HCT116 (cell line): ENCODE measurements at regions not wholly inside any gene's neighbourhood (a gene's known extent, or its start where the extent isn't known, plus 50 kb on each side); places are given as distances from the start of the nearest gene placed in this dataset.

Source experiments
- ATAC-seq: fragments of 200-7000 bp; cut with Tn5 transposase; 2 replicates; pipeline ENCODE4 v1.9.1; 2020; ENCODE audit warnings: mild to moderate bottlenecking, moderate library complexity
- BruUV-seq: library from RNA; stranded (reverse); fragments of 400-500 nt; replicated peaks from 2 replicates; lab custom pipeline; 2021; lab: Mats Ljungman, UMichigan
- CTCF ChIA-PET: fragments of 300-600 bp; sonication (Branson Sonifier 250); formaldehyde crosslinking; loops from one replicate; lab custom pipeline; 2021; ENCODE audit warnings: antibody characterized with exemption; lab: Charles Lee
- POLR2A ChIA-PET: fragments of 300-600, 350-600 bp; sonication (Branson Sonifier 250); formaldehyde crosslinking; loops from one replicate; lab custom pipeline; 2021; ENCODE audit warnings: antibody characterized with exemption; lab: Charles Lee
- RAD21 ChIA-PET, 2 experiments: fragments of 300-600 bp; sonication (Branson Sonifier 250); formaldehyde crosslinking; loops; one replicate each; lab custom pipeline; 2023; ENCODE audit warnings: low total read pairs in 2 of 2; ENCODE audit not compliant: uncharacterized antibody in 2 of 2, unreplicated experiment in 2 of 2, low non-redundant PET in 1 of 2; lab: Charles Lee
- DNase-seq: peaks from one replicate; pipeline ENCODE4 v3.0.0-alpha.2; 2010; ENCODE audit warnings: low read depth, low spot score
- H2AFZ ChIP-seq: fragments of 200-600 bp; shearing (Covaris generic), sonication (generic); 2 replicates; pipeline ENCODE4 v1.6.1; 2017; ENCODE audit warnings: low read depth, mixed run types, mixed read lengths, antibody characterized with exemption, low read length; ENCODE audit not compliant: poor library complexity, severe bottlenecking
- H3K27ac ChIP-seq: 2 replicates; pipeline ENCODE4 v1.5.1; 2012; ENCODE audit warnings: low read depth, low read length
- H3K27me3 ChIP-seq: fragments of 200-600 bp; sonication (generic); 2 replicates; pipeline ENCODE4 v1.6.1; 2016; ENCODE audit warnings: mixed run types, low read length, mixed read lengths; ENCODE audit not compliant: insufficient read depth
- H3K36me3 ChIP-seq, 2 experiments: fragments of 200-500 bp in 1 of 2; fragments of 200-600 bp in 1 of 2; sonication (Bioruptor generic) in 1 of 2; sonication (generic) in 1 of 2; 2 replicates each; pipeline versions ENCODE4 v1.5.1 to v1.6.1; 2014 to 2016; ENCODE audit warnings: low read length in 2 of 2, inconsistent platforms in 1 of 2, mixed read lengths in 1 of 2, mixed run types in 1 of 2; ENCODE audit not compliant: insufficient read depth in 2 of 2, control insufficient read depth in 1 of 2
- H3K4me1 ChIP-seq, 2 experiments: fragments of 200-600 bp in 1 of 2; sonication (generic) in 1 of 2; 2 replicates each; pipeline versions ENCODE4 v1.5.1 to v1.6.1; 2012 to 2017; ENCODE audit warnings: low read length in 2 of 2, inconsistent platforms in 1 of 2, mild to moderate bottlenecking in 1 of 2, mixed read lengths in 1 of 2, mixed run types in 1 of 2, moderate library complexity in 1 of 2; ENCODE audit not compliant: insufficient read depth in 2 of 2, control insufficient read depth in 1 of 2
- H3K4me2 ChIP-seq: fragments of 200-600 bp; sonication (generic); 2 replicates; pipeline ENCODE4 v1.6.1; 2017; ENCODE audit warnings: mixed run types, low read length, mixed read lengths
- H3K4me3 ChIP-seq, 2 experiments: fragments of 200-600 bp in 1 of 2; sonication (generic) in 1 of 2; replicated peaks in 1 of 2; 2 replicates each; pipeline ENCODE4 v1.5.1; 2011 to 2016; ENCODE audit warnings: low read length in 2 of 2, control low read depth in 1 of 2, low read depth in 1 of 2, mild to moderate bottlenecking in 1 of 2, mixed read lengths in 1 of 2, mixed run types in 1 of 2
- H3K79me2 ChIP-seq: fragments of 200-600 bp; sonication (generic); 2 replicates; pipeline ENCODE4 v1.6.1; 2017; ENCODE audit warnings: mild to moderate bottlenecking, mixed run types, low read length, moderate library complexity, mixed read lengths; ENCODE audit not compliant: insufficient read depth
- H3K9ac ChIP-seq: fragments of 200-600 bp; sonication (generic); 2 replicates; pipeline ENCODE4 v1.6.1; 2016; ENCODE audit warnings: low read length, mixed read lengths
- H3K9me2 ChIP-seq: fragments of 200-600 bp; sonication (generic), shearing (Covaris generic); 2 replicates; pipeline ENCODE4 v1.6.1; 2017; ENCODE audit warnings: mixed run types, mild to moderate bottlenecking, moderate library complexity; ENCODE audit not compliant: insufficient read depth
- H3K9me3 ChIP-seq, 2 experiments: fragments of 200-500 bp in 1 of 2; fragments of 200-600 bp in 1 of 2; sonication (Bioruptor generic) in 1 of 2; sonication (generic) in 1 of 2; 2 replicates each; pipeline ENCODE4 v1.6.1; 2014 to 2017; ENCODE audit warnings: low read length in 2 of 2, mixed read lengths in 2 of 2, inconsistent platforms in 1 of 2, low read depth in 1 of 2, mild to moderate bottlenecking in 1 of 2, mixed run types in 1 of 2, moderate library complexity in 1 of 2; ENCODE audit not compliant: control insufficient read depth in 1 of 2, insufficient read depth in 1 of 2
- H4K20me1 ChIP-seq: fragments of 200-600 bp; sonication (generic), shearing (Covaris generic); 2 replicates; pipeline ENCODE4 v1.6.1; 2017; ENCODE audit warnings: mixed run types, mild to moderate bottlenecking, moderate library complexity; ENCODE audit not compliant: insufficient read depth
- CBX3 ChIP-seq: IDR thresholded peaks from 2 replicates; pipeline ENCODE4 v1.6.1; 2012; ENCODE audit warnings: low read depth
- CTCF ChIP-seq, 3 experiments: fragments of 200-600 bp in 1 of 3; sonication (generic) in 1 of 3; IDR thresholded peaks in 2 of 3; conservative IDR thresholded peaks in 1 of 3; 2 replicates each; pipeline ENCODE4 v1.5.1; 2012 to 2017; ENCODE audit warnings: low read depth in 2 of 3, low read length in 2 of 3, antibody characterized with exemption in 1 of 3, borderline replicate concordance in 1 of 3, control low read depth in 1 of 3, mild to moderate bottlenecking in 1 of 3, mixed read lengths in 1 of 3, mixed run types in 1 of 3, moderate library complexity in 1 of 3; ENCODE audit not compliant: insufficient read depth in 1 of 3
- EGR1 ChIP-seq: IDR thresholded peaks from 2 replicates; pipeline ENCODE4 v1.6.1; 2012; ENCODE audit warnings: low read depth
- ELF1 ChIP-seq: IDR thresholded peaks from 2 replicates; pipeline ENCODE4 v1.6.1; 2012; ENCODE audit warnings: low read depth, borderline replicate concordance
- EZH2phosphoT487 ChIP-seq: fragments of 200-600 bp; IDR thresholded peaks from 2 replicates; pipeline ENCODE4 v1.6.1; 2018; ENCODE audit warnings: antibody characterized with exemption, borderline replicate concordance
- FOSL1 ChIP-seq: IDR thresholded peaks from 2 replicates; pipeline ENCODE4 v1.6.1; 2012; ENCODE audit warnings: low read depth
- JUND ChIP-seq: IDR thresholded peaks from 2 replicates; pipeline ENCODE4 v1.6.1; 2012
- POLR2A ChIP-seq: IDR thresholded peaks from 2 replicates; pipeline ENCODE4 v1.7.0; 2011; ENCODE audit warnings: borderline replicate concordance; ENCODE audit not compliant: insufficient read depth, insufficient read length; ENCODE audit errors: extremely low read depth
- POLR2AphosphoS5 ChIP-seq: IDR thresholded peaks from 2 replicates; pipeline ENCODE4 v1.6.1; 2011; ENCODE audit warnings: mild to moderate bottlenecking, low read depth, low read length, moderate library complexity
- SIN3A ChIP-seq: IDR thresholded peaks from 2 replicates; pipeline ENCODE4 v1.6.1; 2012; ENCODE audit warnings: low read depth
- SP1 ChIP-seq: IDR thresholded peaks from 2 replicates; pipeline ENCODE4 v1.6.1; 2012; ENCODE audit warnings: low read depth
- SRF ChIP-seq: IDR thresholded peaks from 2 replicates; pipeline ENCODE4 v1.6.1; 2012; ENCODE audit warnings: low read depth
- TCF7L2 ChIP-seq: IDR thresholded peaks from 2 replicates; pipeline ENCODE4 v1.7.0; 2011; ENCODE audit warnings: borderline replicate concordance, inconsistent platforms; ENCODE audit not compliant: insufficient read depth, insufficient read length; ENCODE audit errors: extremely low read depth
- YY1 ChIP-seq: IDR thresholded peaks from 2 replicates; pipeline ENCODE4 v1.6.1; 2011; ENCODE audit warnings: low read length, low read depth, moderate library complexity, mild to moderate bottlenecking; ENCODE audit not compliant: insufficient replicate concordance; ENCODE audit errors: extremely low read depth
- ZFX ChIP-seq: fragments of 450-650 bp; IDR thresholded peaks from 2 replicates; pipeline ENCODE4 v1.6.1; 2017
- ZNF274 ChIP-seq: fragments of 200-500 bp; sonication (Bioruptor generic); IDR thresholded peaks from 2 replicates; pipeline ENCODE4 v1.6.1; 2014; ENCODE audit warnings: mild to moderate bottlenecking, low read depth, low read length, inconsistent platforms
- intact Hi-C: fragments of 100-400 bp; cut with micrococcal nuclease; formaldehyde crosslinking; loops from 2 replicates; pipeline ENCODE4 v1.10.0; 2022
- TF ChIP-seq, protein P1 (sequence below): IDR thresholded peaks from 2 replicates; pipeline ENCODE4 v1.6.1; 2012
- TF ChIP-seq, protein P2 (sequence below): IDR thresholded peaks from 2 replicates; pipeline ENCODE4 v1.6.1; 2011; ENCODE audit warnings: mild to moderate bottlenecking, low read length, moderate library complexity; ENCODE audit not compliant: insufficient replicate concordance; ENCODE audit errors: extremely low read depth

- Histone ChIP-seq H4K20me1 (no peaks in the 10 kb centered on the region), H3K36me3 (no peaks in the 10 kb centered on the region), H3K27ac (no peak overlapping the region), H3K79me2 (no peaks in the 10 kb centered on the region), H3K4me2 (no peak overlapping the region), H3K27me3 (no peaks in the 10 kb centered on the region), H3K4me3 (no peak overlapping the region), H3K9me2 (no peaks in the 10 kb centered on the region), H3K9ac (no peak overlapping the region), H3K4me1 (no peaks in the 10 kb centered on the region), H3K9me3 (no peaks in the 10 kb centered on the region), H2AFZ (no peak overlapping the region)
- no peak for DNase-seq
- no peak for TF ChIP-seq JUND
- TF ChIP-seq CBX3, result no peak
- TF ChIP-seq ELF1, result no peak
- TF ChIP-seq TCF7L2, result no peak
- TF ChIP-seq, protein P1, sequence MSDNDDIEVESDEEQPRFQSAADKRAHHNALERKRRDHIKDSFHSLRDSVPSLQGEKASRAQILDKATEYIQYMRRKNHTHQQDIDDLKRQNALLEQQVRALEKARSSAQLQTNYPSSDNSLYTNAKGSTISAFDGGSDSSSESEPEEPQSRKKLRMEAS, result no peak
- no peak for TF ChIP-seq EGR1
- no peak for TF ChIP-seq POLR2A
- no peak for TF ChIP-seq ZNF274
- no peak for TF ChIP-seq CTCF (IDR thresholded peaks at IDR 0.05 in 2 of 3, conservative IDR thresholded peaks at IDR 0.05 in 1 of 3; ENCODE audit: borderline replicate concordance in 1 of 3, insufficient read depth in 1 of 3, low read depth in 2 of 3, low read length in 2 of 3)
- no peak for TF ChIP-seq SRF
- TF ChIP-seq, protein P2, sequence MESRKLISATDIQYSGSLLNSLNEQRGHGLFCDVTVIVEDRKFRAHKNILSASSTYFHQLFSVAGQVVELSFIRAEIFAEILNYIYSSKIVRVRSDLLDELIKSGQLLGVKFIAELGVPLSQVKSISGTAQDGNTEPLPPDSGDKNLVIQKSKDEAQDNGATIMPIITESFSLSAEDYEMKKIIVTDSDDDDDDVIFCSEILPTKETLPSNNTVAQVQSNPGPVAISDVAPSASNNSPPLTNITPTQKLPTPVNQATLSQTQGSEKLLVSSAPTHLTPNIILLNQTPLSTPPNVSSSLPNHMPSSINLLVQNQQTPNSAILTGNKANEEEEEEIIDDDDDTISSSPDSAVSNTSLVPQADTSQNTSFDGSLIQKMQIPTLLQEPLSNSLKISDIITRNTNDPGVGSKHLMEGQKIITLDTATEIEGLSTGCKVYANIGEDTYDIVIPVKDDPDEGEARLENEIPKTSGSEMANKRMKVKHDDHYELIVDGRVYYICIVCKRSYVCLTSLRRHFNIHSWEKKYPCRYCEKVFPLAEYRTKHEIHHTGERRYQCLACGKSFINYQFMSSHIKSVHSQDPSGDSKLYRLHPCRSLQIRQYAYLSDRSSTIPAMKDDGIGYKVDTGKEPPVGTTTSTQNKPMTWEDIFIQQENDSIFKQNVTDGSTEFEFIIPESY, result no peak
- TF ChIP-seq ZFX, result no peak
- TF ChIP-seq FOSL1, result no peak
- TF ChIP-seq EZH2phosphoT487, result no peak
- TF ChIP-seq POLR2AphosphoS5, result no peak
- TF ChIP-seq YY1, result no peak
- TF ChIP-seq SIN3A, result no peak
- no peak for TF ChIP-seq SP1
- intact Hi-C loops, result no loop called here
- ChIA-PET RAD21 (no interaction called here), POLR2A (no interaction called here), CTCF (no interaction called here)
- no peak for ATAC-seq
- no TSS peak for BruUV-seq
These were observed 270.2 kb downstream of the PSAT1 start for GRCh38 chr9:78566948-78567675.
